ENCODE measurements at regions not wholly inside any gene's neighbourhood (a gene's known extent, or its start where the extent isn't known, plus 50 kb on each side); places are given as distances from the start of the nearest gene placed in this dataset.
"Not testable (repeated sequence)": the region's sequence is repeated elsewhere in the genome, so short reads cannot be mapped to it uniquely, and the experiment has no call there.

DNA sequence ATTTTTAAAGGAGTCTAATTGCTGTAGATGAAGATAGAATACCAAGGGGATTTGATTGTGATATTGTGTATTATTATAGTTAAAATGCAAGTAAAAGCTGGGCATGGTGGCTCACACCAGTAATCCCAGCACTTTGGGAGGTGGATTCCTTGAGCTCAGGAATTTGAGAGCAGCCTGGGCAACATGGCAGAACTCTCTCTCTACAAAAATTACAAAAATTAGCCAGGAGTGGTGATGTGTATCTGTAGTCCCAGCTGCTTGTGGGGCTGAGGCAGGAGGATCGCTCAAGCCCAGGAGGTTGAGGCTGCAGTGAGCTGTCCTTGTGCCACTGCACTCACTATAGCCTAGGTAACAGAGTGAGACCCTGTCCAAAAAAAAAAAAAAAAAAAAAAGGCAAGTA, 687.0 kb downstream of the NUP35 start:
- no peak for DNase-seq

DNA sequence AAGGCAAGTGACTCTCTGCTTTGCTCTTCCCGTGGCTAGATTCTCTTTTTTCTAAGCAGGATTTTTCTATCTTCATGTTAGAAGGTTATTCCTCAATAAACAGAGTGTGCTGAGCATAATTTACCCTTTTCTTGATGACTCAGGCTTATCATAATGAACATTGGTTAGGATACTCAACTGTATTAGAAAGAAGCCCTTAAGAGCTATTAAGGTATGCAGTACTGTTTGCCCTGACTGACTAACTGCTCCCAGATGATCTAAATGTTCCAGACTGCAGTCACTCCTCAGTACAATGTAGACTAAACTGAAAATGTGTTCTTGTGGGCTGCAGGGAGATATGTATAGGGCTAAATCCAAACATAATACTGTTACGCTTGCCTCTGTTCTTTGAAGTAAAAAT, 687.8 kb downstream of the NUP35 start:
- DNase-seq = no peak

DNA sequence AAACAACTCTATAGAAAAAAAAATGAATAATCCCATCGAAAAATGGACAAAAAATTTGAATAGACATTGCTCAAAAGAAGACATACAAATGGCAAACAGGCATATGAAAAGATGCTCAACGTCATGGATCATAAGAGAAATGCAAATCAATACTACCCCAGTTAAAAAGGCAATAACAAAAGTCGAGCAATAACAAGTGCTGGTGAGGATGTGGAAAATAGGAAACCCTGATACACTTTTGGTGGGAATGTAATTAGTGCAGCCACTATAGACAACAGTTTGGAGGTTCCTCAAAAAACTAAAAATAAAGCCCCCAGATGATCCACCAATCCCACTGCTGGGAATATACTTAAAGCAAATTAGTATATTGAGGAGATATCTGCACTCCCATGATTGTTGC, 701.5 kb downstream of the NUP35 start:
- DNase-seq = no peak

DNA sequence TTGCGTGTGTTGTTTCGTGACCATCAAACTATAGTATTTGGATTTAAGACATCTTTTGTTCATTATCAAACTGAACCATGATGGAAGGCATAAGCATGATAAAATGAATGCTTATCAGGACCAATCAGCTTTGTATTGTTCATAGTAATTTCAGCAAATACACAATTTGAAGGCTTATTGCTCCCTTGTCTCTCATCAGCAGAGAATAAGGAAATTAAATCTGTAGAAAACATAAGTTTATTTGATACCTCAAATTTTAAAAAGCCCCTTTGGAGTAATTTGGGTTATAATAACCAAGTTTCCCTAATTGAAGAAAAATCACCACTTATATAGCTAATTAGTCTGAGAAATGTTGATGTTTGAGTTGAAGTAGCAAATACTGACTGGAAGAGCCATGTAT, 705.7 kb downstream of the NUP35 start:
- no peak for DNase-seq

GRCh38 chr2:183837157-183837556, 712.9 kb downstream of the NUP35 start:
- DNase-seq = no peak

DNA sequence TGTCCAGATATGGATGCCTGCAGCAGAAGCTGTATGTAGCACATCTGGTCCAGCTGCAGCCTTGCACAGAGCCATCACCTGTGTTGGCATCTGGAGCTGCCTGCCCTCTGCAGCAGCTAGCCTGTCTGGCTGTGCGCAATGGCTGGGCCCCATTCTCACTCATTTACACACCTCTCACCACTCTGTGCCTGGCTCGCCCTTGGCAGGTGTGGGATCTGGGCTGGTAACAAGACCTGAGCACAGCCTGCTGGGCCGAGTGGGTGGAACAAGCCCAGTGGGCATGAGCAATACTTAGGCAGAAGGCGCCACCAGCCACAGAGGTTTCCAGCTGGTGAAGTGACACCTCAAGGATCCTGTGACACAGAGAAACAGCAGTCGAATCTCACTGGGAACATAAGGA, 714.1 kb downstream of the NUP35 start:
- no peak for DNase-seq

GRCh38 chr2:183840061-183840584, 715.9 kb downstream of the NUP35 start:
- DNase-seq = no peak

DNA sequence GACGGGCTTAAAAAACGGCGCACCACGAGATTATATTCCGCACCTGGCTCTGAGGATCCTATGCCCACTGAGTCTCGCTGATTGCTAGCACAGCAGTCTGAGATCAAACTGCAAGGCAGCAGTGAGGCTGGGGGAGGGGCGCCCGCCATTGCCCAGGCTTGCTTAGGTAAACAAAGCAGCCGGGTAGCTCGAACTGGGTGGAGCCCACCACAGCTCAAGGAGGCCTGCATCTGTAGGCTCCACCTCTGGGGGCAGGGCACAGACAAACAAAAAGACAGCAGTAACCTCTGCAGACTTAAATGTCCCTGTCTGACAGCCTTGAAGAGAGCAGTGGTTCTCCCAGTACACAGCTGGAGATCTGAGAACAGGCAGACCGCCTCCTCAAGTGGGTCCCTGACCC, 725.6 kb downstream of the NUP35 start:
- DNase-seq = not testable (repeated sequence)

- DNase-seq = no peak
Measured at GRCh38 chr2:183859129-183859528, 734.9 kb downstream of the NUP35 start.

- DNase-seq = no peak
Measured at GRCh38 chr2:183866666-183867065, 731.7 kb upstream of the ZNF804A start.

DNA sequence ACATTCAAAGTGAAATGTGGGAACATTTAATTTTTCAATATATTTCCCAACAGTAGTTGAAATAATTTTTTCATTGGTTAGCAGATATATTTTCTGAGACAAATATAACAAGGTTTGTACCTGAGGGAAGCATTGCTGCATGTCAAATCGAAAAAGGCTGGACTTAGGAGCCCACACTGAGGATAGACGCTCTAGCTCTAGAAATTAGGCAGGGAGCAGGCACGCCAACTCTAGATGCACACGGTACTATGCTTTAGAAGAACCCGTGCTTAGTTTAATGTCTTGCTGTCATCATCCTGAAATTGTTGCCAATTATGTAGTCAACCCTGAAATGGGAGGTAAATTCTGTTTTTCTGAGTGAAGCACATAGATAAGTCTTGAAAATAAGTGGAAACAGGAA, 731.1 kb upstream of the ZNF804A start:
- DNase-seq = no peak

DNA sequence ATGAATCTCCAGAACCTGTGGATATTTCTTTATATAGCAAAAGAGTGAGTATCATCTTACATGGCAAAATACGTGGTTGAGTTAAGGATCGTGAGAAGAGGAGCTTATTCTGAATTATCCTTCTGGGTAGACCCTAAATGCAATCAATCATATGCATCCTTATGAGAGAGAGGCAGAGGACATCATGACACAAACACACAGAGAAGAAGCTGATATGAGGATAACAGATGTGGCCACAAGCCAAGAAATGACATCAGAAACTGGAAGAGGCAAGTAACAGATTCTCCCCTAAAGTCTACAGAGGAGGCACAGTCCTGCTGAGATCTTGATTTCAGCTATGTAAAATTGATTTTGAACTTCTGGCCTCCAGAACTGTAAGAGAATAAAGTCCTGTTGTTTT, 730.2 kb upstream of the ZNF804A start:
- no peak for DNase-seq

DNA sequence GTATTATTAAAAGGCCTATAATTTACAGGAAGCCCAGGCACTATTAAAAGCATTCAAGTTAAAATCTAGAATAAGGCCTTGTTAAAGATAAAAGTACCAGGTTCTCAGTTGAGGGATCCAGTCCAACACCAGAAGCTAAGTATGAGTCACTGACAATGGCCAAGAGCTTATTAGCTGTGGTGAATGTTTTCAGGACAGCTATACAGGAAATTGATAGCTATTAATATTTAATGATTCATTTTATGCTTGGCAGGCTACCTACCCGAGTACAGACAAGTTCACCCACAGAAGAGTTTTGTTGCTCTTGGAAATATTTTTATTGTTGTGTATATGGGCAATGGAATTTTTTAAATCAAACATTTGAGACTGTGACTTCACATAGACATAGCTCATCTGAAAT, 729.6 kb upstream of the ZNF804A start:
- DNase-seq = no peak

- DNase-seq = no peak
Measured at GRCh38 chr2:183872131-183872530, 726.2 kb upstream of the ZNF804A start.

GRCh38 chr2:183881978-183882377, 716.4 kb upstream of the ZNF804A start:
- DNase-seq = no peak

DNA sequence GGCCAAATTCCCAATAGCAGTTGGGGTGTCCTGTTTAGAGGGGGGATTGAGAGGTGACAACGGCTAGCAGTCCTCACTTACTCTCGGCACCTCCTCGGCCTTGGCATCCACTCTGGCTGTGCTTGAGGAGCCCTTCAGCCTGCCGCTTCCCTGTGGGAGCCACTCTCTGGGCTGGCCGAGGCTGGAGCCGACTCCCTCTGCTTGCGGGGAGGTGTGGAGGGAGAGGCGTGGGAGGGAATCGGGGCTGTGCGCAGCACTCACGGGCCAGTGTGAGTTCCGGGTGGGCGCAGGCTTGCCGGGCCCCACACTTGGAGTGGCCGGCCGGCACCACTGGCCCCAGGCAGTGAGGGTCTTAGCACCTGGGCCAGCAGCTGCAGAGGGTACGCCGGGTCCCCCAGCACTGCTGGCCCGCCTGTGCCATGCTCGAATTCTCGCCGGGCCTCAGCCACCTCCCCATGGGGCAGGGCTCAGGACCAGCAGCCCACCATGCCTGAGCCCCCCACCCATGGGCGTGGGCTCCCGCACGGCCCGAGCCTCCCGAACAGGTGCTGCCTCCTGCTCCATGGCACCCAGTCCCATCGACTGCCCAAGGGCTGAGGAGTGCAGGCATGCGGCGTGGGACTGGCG, 705.9 kb upstream of the ZNF804A start:
- no peak for DNase-seq

- DNase-seq = no peak
Measured at GRCh38 chr2:183898641-183899040, 699.7 kb upstream of the ZNF804A start.

DNA sequence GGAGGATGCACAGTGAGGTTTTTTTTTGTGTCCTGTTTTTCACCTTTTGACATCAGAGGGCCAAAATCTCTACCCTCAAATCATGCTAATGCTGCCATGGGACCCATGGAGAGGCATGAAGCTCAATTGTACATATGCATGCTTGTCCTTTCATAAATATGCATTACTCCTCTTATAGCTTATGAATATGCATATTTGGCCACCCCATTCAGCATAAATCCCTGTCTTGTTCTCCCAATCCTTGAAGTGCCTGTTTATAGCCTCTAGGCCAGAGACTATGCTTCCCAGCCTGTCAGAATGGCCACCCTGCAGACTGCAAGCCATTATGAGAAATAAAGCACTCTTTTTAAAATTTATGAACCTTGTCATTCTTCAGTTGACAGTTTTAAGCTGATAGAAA, 696.4 kb upstream of the ZNF804A start:
- DNase-seq = no peak

- no peak for DNase-seq
Measured at GRCh38 chr2:183903026-183903425, 695.3 kb upstream of the ZNF804A start.

- DNase-seq = not testable (repeated sequence)
Measured at GRCh38 chr2:183916041-183916440, 682.3 kb upstream of the ZNF804A start.

DNA sequence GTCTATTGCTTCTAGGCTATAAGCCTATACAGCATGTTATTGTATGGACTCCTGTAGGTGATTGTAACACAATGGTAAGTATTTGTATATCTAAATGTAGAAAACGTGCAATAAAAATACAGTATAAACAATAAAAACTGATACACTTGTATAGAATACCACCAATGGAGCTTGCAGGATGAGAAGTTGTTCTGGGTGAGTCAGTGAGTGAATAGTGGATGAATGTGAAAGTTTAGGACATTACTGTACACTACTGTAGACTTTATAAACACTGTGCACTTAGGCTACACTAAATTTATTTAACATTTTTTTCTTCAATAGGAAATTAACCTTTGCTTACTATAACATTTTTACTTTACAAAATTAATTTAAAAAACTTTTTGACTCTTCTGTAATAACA, 679.2 kb upstream of the ZNF804A start:
- DNase-seq = no peak

- DNase-seq = no peak
Measured at GRCh38 chr2:183919926-183920325, 678.4 kb upstream of the ZNF804A start.

DNA sequence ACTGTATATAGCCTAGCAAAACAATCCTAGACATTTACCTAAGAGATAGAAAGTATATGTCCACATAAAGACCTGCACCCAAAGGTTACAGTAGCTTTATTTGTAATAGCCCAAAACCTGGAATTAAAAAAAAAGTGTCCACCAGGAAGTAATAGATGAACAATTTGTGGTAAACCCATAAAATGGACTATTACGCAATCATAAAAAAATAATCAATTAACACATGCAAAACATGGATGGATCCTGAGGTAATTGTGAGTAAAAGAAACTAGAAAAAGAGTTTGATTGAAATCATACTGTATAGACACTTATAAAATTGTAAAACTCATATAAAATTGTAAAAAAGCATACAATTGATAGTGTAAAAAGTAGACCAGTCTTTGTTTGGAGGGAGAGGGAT, 673.0 kb upstream of the ZNF804A start:
- no peak for DNase-seq

- no peak for DNase-seq
Measured at GRCh38 chr2:183926433-183926832, 671.9 kb upstream of the ZNF804A start.
